Stimulated activated CD4-positive, alpha-beta T cell treated with anti-CD3 and anti-CD28 coated beads, Interleukin-1b, Interleukin-23, amount 100 ng/mL, for 4 hours (primary cell): ENCODE measurements at regions not wholly inside any gene's neighbourhood (a gene's known extent, or its start where the extent isn't known, plus 50 kb on each side); places are given as distances from the start of the nearest gene placed in this dataset.
"Not testable (repeated sequence)": the region's sequence is repeated elsewhere in the genome, so short reads cannot be mapped to it uniquely, and the experiment has no call there.

Experiments
- DNase-seq, 2 donors: peaks; one replicate each; pipeline ENCODE4 v3.0.0-alpha.2; 2020; ENCODE audit warnings: low read depth in 2 of 2

- DNase-seq, result not testable (repeated sequence)
These were observed 194.2 kb upstream of the FBXL4 start for GRCh38 chr6:99141906-99142305.

DNA sequence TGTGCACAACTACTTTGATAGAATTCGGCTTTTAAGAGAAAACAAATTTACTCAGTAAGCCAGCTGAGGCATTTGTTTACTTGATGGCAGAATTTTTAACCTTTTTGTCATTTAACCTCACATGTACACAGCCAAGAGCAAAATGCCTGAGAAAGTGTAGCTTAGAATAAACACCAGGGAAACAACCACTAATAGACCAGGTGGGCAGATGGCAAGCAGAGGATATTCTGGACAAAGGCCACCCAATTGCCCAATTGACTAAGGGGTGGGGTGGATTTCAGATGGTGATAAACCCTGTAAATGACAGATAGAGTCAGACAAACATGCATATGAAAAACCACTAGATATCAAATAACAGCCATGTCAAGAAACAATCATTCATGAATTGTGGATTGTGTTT is 190.7 kb upstream of the FBXL4 start:
- DNase-seq, result no peak

DNA sequence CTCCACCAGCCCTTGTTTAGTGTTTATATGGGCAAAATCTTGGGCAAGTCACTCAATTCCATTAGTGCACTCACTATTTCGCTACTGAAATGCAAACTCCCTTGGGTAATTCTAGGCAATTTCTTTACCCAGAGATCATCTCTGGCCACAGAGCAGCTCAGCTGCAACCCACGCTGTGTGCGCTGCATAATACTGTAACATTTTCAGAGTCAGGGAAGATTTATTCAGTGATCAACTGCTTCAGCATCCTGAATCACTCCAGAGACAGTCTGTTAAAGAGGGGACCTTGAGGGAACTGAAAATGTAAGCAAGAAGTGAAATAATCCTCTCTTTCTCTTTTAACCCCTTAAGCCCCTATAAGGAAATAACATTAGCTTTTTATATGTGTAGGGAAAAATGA is 189.6 kb upstream of the FBXL4 start:
- no peak for DNase-seq

GRCh38 chr6:99136488-99136887 is 188.7 kb upstream of the FBXL4 start:
- DNase-seq, result no peak

DNA sequence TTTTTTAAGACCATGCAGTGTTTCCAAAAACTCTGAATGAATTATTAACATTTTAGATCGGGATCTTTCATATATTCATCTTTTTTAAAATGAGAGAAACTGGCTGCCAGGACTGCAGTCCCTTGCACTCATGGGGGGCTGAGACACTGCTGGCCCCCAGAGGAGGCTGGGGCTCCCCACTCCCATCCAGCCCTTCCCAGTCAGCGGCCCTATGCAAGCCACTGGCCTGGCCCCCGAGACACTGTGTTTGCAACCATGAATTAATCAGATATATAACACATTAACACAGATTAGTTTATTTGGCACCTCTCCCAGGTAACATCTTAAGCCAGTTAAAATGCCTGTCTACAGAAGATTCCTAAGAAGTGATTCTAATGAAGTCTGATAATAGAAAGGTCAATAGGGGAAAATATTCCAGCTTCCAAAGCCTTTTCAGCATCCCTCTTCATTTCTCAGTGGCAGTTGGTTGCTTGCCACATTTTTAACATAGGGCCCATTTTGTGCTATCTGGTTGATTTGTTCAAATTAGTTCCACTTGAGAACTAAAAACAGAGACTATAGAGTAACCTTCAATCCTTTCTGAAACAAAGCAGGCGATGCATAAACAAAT is 184.4 kb upstream of the FBXL4 start:
- DNase-seq, result no peak

DNA sequence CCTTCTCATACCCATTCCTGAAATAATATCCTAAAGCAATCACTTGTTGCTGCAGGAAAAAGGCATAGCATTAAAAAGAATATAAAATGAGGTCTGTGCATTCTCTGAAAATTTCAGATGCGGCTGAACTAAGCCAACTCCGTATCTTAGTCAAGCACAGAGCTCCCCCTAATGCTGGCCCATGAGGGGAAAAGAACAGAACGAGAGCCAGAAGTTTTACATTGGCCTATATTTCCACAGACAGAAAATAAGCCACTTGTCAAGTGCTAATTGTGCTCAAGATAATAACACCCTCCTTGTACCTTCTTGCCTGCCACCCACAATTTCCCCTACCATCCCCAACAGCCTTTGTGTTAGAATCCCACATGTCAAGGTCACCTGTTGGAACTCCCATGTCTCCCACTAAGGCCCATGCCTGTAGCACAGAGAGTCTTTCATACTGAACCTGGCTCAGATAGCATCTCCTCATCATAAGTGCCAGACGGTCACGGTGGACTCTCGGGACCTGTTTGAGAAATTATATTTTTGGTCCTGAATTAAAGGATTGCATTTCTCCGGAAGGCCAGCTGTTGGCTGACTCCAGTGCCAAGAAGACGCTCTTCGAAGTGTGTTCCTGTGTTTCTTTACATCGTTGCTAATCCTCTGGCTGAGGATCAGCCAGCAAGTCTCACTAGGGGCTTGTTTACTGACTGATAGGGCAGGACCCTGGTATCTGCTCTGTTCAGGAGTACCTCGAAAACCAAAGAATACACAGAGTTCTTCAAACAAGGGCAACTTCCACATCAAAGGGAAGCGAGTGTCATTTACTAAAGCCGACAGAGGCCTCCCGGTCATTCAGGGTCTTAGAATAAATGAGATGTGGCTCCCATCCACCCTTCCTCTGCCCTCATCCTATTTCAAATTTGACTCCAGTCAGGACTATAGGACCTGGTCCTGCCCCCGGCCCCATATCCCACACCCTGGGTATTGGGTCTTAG is 183.4 kb upstream of the FBXL4 start:
- no peak for DNase-seq

DNA sequence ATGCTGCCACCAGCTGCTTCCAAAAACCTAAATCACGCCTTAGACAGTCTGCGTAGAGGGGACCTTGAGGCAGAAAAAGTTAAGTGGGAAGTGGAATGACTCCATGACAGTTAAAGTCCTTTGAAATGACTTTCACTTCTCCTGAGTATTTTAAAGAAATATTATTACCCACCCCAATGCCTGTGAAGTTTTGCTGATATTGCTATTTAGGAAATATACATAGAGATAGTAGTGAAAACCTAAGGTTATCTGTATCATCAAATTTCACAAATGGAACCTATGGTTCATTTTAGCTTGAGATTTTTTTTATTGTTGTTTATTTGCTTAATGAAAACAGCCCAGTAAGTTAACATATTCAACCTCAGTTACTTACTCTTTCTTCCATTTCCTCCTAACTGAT is 182.1 kb upstream of the FBXL4 start:
- no peak for DNase-seq

DNA sequence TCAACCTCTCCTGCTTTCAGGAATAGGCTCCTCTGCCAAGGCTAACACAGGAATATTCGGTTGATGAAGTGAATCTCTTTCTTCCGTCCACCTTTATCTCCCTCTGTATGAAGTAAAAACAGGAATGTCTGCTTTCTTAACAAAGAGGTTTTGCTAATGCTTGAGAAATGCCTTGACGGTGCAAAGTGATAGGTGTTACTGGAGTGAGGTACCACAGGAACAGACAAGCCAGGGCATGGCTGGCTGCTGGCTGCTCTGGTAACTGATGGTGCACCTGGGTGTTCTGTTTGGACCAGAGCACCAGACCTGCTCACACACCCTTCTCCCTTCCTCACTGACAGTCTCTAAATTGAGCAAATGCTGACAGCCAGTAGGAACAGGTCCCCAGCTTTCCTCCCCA is 174.0 kb upstream of the FBXL4 start:
- no peak for DNase-seq

DNA sequence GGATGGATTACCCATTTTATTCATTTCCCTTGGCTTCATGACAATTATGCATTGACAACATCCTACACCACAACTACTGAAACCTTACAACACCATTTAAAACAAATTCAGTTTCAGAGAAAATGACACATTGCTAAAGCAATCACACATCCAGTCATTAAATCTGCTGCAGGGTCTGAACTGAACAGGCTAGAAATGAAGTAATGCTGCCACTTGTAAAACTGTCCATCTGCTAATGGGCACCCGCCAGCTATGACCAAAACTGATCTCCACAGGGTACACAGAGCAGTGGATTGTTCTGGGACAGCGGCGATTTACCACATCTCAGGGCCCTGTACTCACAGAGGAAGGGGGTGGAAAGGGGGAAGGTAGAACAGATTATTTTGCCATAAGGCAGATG is 172.9 kb upstream of the FBXL4 start:
- no peak for DNase-seq

GRCh38 chr6:99119109-99120031 is 171.6 kb upstream of the FBXL4 start:
- no peak for DNase-seq

- no peak for DNase-seq
These were observed 167.1 kb upstream of the FBXL4 start for GRCh38 chr6:99114769-99115406.

GRCh38 chr6:99111590-99111989 is 163.8 kb upstream of the FBXL4 start:
- DNase-seq, result no peak

DNA sequence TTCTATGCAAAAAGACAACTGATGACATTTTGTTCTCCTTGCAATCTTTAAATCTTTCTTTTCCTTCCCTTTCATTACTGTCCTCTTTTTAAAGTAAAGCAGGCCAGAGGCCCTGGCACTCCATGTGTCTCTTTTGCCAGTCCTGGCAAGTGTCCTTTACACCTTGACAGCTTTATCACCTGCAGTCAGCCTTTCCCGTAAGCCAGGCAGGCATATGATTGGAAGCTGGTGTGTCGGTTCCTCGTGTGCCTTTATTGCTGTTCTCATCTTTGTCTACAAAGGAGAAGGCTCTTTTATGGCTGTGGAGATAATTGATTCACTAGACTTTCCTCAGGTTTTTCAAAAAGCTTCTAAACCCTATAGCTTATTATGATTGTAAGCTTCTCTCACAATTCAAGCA is 162.3 kb upstream of the FBXL4 start:
- no peak for DNase-seq

DNA sequence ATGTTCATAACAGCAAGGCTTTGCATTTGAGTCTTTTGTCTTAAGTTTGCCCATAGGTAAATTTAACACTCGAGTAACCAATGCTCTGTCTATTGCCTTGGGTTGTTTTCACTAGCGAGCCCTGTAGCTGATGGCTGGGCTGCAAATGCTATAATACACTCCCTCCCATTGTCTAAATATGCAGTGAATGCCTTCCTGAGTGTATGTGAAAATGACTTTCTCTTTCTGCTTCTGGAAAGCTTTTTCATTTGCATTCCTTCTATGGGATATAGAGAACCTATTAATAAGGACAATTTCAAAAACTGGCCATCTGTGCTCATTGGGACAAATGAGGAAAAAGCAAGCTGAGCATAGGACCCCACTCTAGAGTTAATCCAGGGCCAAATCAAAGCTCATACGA is 156.5 kb upstream of the FBXL4 start:
- no peak for DNase-seq

GRCh38 chr6:99099243-99099642 is 151.5 kb upstream of the FBXL4 start:
- DNase-seq, result no peak

GRCh38 chr6:99096170-99096569 is 148.4 kb upstream of the FBXL4 start:
- no peak for DNase-seq

DNA sequence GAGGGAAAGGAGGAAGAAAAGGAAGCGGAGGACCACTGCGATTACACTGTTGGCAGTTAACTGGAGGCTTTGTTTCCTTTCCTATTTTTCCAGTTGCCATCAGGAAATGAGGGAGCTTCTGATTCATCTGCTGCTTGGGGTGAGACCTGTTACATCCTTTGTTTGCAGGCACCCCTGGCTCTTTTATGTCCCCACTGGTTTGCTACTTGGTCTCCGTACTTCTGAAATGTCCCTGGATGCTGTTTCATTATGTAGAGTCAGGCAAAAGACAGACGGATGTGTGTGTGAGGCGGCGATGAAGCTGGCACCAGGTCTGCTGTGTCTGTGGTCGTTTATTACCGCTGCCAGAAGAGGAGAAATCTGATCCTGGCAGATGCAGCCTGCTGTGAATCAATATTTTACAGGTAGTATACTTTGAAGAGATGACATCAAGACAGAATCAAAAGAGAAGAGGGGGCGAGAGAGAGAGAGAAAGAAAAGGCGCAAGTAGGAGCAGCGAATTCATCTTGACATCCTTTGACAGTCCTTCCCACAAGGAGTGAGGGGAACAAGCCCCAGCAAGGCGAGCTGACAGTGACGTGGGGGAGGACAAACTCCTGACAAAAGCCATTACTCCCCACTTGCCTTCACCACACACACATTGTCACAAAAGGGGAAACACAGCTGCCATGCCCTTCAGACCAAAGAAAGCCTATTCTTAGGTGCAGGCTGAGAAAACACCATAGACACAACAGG is 145.9 kb upstream of the FBXL4 start:
- DNase-seq, result no peak

DNA sequence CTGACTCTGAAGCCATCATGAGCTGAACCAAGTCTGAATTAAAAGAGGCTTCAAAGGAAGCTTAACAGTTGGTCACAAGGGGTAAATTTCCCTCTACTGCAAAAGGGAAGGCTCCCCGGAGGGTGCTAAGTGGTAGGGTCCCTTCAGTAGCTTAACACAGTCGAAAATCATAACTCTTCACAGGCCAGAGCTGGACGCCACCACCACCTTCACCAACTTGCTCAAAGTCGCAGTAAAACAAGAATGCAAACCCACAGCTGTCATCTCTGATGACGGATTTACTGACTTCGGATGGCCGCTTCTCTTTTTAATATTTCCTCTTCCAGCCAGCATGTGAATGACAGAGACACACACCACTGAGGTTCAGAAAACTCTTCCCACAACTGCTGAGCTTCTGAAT is 144.7 kb upstream of the FBXL4 start:
- no peak for DNase-seq

DNA sequence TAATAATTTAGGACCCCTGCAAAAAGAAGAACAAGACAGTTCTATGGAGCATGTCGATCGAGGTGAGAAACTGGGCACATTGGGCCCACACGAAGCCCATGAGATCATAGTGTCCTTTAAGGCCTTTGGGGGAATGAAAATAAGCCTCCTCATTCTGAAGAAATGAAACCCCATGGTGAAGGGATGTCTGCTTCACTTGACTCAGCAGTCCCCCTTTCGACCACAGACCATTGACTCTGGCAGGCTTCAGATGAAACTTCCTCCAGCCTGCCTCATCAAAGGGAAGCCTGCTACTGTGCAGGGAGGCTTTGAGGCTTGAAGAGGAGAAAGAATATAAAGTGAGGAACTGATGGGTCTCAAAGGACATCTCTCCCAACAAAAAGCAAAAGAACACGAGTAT is 144.2 kb upstream of the FBXL4 start:
- no peak for DNase-seq

- no peak for DNase-seq
These were observed 132.4 kb upstream of the FBXL4 start for GRCh38 chr6:99080191-99080590.

DNA sequence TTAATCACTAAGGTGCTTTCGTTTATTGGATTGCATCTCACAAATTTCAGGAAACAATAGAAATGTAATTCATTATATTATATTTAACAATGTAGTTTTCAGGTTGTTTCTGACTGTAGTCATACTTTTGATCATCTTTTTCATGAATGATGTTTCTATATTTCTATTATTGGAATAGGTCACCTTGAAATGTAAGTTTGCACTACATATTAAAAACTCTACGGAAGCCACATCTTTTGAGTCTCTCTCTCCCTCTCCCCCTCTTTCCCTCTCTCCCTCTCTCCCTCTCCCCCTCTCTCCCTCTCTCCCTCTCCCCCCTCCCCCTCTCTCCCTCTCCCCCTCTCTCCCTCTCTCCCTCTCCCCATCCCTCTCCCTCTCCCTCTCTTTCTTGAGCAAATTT is 131.3 kb upstream of the FBXL4 start:
- no peak for DNase-seq
